NCI-H526 treated with DMSO at 0.1 percent for 48 hours (cell line): ENCODE measurements at regions not wholly inside any gene's neighbourhood (a gene's known extent, or its start where the extent isn't known, plus 50 kb on each side); places are given as distances from the start of the nearest gene placed in this dataset.
"Not testable (repeated sequence)": the region's sequence is repeated elsewhere in the genome, so short reads cannot be mapped to it uniquely, and the experiment has no call there.

Source experiments
- DNase-seq: peaks from one replicate; lab custom pipeline; 2025; lab: John Stamatoyannopoulos, UW

DNA sequence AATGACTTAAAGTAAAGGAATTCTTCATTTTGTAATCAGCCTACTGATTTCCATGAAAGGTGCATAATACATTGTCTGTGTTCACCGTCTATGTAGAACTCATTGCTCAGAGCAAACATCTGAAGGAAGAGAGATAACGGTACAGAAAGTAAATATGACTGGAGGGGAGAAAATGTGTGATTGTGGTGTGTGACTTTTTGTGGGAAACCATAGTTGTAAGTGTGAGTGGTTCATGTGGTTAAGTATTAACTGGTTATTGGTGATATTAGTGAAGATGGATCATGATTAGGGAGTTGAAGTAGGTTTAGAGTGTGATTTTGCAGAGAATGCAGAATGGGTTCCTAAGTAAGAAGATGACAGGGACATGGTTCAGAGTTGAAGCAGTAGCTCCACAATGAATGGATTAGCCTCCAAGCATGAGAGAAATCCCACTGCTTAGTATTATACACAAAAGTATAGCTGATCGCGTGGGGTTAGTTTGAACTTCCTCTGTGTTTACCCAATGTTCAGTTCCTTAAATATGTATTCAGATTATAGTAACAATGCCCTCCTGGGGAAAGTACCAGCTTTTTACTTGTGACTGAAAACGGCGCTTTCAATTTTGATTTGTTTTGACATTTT is 368.9 kb downstream of the UTRN start:
- DNase-seq, result no peak

DNA sequence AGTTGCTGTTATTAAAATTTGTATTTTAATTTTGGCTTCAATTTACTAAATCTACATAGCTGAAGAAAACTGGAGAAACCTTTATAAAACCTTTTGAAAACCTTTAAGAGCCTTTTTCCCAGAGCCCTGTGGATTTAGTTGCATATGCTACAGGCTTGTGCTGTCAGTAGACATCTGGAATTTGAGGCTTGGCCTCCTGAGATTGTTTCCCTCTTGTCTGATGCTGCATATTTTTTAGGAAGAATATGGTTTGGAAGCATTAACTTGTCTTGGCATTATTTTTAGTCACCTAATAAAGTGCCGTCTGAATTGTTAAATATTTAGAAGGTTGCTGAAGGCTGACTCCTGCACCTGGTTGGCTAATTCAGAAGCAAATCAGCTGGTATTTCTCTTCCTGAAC is 369.4 kb downstream of the UTRN start:
- no peak for DNase-seq

- no peak for DNase-seq
Measured at GRCh38 chr6:144655376-144655775, 370.2 kb downstream of the UTRN start.

GRCh38 chr6:144657691-144658090 is 372.6 kb downstream of the UTRN start:
- DNase-seq, result peak; percentile 33

GRCh38 chr6:144659202-144660182 is 374.4 kb downstream of the UTRN start:
- DNase-seq, result peak; percentile 8

DNA sequence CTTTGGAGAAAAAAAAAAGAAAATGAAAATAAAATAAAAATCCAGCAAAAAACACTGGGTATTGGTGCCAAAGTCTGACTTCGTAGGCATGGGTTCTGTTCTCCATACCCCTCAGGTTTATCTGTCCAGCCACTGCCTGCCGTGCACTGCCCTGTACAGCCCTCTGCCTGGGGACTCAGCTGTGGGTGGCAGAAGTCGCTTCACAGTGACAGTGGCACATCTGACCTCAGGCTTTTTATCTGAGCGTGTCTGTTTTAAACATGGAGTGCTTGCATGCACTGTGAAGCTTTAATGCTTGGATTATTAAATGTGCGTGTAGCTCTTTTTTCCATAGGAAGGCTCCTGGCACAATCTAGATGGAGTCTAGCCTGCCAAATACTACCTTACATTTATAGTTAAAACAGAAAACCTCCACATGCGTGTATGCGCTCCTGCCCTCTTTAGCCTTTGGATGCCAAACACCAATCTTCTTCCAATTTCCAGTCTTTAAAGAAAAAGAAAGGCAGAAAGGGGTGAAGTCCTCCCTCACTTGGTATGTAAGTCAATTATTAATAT is 375.5 kb downstream of the UTRN start:
- DNase-seq, result no peak

DNA sequence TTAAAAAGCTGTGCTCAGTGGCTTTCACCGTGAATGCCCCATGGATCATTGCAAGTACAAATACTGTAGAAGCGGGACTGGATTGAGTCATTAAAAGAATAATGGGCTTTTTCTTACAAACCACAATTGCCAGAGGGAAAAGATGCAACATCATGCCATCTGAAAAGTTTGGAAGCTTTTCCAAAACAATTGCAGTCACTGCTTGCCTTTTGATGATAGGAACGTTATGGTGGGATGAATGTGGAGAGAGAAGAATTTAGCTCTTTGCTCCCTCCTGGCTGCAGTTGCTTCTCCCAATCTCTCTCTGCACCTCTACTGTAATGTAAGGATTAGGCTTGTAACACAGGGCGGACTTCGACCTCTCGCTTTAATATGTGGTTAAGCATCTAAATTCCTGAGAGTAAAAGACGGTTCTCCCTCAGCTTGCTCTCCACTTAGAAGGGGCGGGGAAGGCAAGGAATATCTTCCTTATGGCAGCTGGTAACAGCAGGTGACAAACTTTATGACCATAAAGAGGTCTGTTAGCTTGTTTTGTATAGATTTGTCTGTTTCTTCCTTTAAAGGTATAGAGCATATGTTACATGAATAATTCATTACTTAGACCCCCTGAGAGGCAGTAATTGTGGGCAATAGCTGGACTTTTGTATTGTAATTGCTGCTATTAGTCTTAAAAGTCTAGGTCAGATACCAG is 376.1 kb downstream of the UTRN start:
- peak; percentile 45 for DNase-seq

GRCh38 chr6:144662812-144663365 is 377.8 kb downstream of the UTRN start:
- no peak for DNase-seq

DNA sequence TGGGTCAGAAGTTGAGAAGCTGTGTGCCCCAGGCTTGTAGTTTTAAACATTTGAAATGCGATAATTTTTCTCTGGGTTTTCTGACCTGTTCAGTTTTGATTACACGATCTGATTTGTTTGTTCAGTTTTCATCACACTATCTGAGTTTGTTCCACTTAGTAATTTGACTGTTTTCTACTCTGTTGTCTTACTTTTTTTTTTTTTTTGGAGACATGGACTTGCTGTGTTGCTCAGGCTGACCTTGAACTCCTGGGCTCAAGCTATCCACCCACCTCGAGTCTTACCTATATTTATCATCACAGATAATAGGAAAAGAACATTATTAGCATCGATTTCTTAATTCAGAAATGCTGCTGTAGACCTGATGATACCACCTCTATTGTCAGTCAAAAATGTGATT is 379.1 kb downstream of the UTRN start:
- DNase-seq, result no peak

DNA sequence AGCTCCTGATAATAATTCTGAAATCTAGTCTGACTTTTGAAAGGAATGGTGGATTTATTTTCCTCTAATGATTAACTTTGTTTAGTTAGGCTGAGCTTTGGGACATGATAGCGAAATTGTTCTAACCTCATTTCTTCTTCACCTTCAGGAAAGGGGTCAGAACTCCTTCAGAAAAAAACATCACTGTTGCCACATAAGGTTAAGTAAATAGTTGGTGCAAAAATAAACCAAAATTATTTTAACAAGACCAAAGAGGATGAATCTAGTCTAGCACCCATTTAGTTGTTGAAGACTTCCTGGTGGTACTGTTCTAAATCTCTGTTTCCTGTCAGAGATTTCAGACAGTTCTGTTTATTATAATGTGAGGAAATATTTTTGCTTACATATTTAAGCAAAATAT is 379.8 kb downstream of the UTRN start:
- no peak for DNase-seq

- DNase-seq, result no peak
Measured at GRCh38 chr6:144665932-144666450, 380.9 kb downstream of the UTRN start.

DNA sequence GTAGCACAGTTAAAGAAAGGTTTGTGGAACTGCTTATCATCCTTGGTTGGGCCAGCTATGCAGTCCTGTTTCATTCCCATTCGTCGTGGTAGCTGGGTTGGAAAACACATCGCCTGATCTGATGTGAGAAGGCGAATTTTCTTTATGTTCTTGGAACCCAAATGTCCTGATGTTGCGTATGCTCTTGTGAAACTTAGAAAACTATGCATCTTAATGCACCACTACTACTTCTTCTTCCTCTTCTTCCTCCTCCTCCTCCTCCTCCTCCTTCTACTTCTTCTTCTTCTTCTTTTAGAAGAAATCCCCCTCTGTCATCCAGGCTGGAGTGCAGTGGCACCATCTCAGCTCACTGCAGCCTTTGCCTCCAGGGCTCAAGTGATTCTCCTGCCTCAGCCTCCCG is 381.6 kb downstream of the UTRN start:
- DNase-seq, result no peak

GRCh38 chr6:144667532-144668503 is 382.7 kb downstream of the UTRN start:
- no peak for DNase-seq

DNA sequence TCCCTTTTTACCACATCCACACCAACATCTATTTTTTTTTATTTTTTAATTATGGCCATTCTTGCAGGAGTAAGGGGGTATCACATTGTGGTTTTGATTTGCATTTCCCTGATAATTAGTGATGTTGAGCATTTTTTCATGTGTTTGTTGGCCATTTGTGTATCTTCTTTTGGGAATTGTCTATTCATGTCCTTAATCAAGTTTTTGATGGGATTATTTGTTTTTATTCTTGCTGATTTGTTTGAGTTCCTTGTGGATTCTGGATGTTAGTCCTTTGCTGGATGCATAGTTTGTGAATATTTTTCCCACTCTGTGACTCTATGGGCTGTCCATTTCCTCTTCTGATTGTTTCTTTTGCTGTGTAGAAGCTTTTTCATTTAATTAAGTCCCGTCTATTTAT is 385.1 kb downstream of the UTRN start:
- DNase-seq, result not testable (repeated sequence)

DNA sequence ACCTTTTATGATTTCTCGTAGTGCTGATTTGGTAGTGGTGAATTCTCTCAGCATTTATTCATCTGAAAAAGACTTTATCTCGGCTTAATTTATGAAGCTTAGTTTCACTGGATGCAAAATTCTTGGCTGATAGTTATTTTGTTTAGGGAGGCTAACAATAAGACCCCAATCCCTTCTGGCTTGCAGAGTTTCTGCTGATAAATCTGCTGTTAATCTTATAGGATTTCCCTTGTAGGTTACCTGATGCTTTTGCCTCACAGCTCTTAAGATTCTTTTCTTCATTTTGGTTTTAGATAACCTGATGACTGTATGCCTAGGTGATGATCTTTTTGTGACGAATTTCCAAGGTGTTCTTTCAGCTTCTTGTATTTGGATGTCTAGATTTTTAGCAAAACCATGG is 388.7 kb downstream of the UTRN start:
- no peak for DNase-seq

DNA sequence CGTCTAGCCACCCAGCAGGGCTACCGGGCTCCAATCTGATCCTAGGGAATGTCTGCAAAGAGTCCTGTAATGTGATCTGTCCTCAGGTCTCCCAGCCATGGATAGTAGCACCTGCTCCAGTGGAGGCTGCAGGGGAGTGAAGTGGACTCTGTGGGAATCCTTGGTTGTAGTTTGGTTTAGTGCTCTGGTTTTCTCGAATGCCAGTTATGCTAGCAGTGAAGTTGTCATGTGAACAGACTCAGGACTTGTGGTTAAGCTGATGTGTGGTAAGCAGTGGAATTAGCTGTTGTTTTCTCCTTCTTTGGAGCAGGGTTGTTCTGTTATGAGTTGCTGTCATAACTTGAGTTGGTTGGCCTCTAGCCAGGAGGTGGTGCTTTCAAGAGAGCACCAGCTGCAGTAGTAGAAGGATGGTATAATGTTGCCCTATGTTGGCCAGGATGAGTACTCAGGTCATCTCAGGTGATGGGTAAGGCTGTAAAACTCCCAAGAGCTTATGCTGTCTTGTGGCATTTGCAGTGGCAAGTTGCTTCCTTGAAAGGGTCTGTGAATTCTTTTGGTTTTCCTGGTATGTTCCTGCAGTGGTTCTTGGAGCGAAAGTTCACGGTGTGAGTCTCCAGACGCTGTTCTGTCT is 390.2 kb downstream of the UTRN start:
- no peak for DNase-seq

DNA sequence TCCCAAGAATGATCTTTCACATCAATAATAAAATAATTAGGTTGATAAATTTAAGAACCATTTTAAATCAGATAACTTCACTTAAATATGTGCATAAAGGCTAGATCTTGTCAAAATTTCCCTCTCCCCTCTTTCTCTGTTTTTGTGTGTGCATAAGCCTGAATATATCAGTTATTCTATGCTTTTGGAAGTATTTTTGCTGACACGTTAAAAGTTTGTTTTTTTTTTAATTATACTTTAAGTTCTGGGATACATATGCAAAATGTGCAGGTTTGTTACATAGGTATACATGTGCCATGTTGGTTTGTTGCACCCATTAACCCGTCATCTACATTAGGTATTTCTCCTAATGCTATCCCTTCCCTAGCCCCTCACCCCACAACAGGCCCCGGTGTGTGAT is 391.2 kb downstream of the UTRN start:
- not testable (repeated sequence) for DNase-seq

- not testable (repeated sequence) for DNase-seq
Measured at GRCh38 chr6:144677263-144677662, 392.1 kb downstream of the UTRN start.

GRCh38 chr6:144678844-144679243 is 393.7 kb downstream of the UTRN start:
- DNase-seq, result no peak

DNA sequence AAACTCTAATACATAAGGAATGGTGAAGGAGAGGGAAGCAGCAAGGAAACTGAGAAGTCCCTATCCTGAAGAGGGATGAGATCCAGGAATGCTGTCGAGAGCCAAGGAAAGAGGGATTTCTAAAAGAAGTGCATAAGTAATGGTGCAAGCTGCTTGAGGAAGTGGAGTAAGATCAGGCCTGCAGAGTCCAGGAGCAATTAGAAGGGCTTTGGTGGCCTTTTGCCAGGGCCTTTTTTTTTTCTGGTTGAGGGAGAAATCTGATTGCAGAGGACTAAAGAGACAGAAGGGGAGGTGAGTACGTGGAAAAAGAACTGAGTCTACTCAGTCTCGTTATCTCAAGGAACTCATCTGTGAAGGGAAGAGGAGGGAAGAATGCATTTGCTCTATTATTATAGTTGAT is 396.2 kb downstream of the UTRN start:
- no peak for DNase-seq
